ENCODE measurements at regions not wholly inside any gene's neighbourhood (a gene's known extent, or its start where the extent isn't known, plus 50 kb on each side); places are given as distances from the start of the nearest gene placed in this dataset.

DNA sequence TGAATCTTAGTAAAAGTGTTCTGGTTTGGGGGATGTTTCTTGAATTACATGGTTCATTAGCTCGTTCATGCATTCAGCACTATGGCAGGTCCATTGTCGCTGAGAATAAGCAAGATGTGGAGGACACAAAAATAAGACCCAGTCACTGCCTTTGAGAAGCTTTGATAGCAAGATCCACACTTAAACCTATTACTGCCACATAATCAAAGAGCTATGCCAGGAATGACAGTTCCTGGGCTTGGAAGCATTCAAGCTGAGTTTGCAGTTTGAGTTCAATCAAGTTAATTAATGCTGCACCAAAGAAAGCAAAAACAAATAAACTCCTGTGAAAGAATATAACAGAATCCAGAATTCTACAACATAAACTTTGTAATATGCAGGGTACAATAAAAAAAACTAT lies 131.8 kb downstream of the MIS18A start:
- TF ChIP-seq, protein P1, sequence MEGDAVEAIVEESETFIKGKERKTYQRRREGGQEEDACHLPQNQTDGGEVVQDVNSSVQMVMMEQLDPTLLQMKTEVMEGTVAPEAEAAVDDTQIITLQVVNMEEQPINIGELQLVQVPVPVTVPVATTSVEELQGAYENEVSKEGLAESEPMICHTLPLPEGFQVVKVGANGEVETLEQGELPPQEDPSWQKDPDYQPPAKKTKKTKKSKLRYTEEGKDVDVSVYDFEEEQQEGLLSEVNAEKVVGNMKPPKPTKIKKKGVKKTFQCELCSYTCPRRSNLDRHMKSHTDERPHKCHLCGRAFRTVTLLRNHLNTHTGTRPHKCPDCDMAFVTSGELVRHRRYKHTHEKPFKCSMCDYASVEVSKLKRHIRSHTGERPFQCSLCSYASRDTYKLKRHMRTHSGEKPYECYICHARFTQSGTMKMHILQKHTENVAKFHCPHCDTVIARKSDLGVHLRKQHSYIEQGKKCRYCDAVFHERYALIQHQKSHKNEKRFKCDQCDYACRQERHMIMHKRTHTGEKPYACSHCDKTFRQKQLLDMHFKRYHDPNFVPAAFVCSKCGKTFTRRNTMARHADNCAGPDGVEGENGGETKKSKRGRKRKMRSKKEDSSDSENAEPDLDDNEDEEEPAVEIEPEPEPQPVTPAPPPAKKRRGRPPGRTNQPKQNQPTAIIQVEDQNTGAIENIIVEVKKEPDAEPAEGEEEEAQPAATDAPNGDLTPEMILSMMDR (conservative IDR thresholded peaks at IDR 0.05; ENCODE audit: low read depth, low read length), result no peak
- TF ChIP-seq EZH2 (IDR thresholded peaks at IDR 0.05; ENCODE audit: low read length, unreplicated experiment), result no peak
